ENCODE measurements at regions not wholly inside any gene's neighbourhood (a gene's known extent, or its start where the extent isn't known, plus 50 kb on each side); places are given as distances from the start of the nearest gene placed in this dataset.

- TF ChIP-seq CTCF (IDR thresholded peaks at IDR 0.05; ENCODE audit: insufficient read depth, low read depth, low read length): no peak
- TF ChIP-seq EZH2 (IDR thresholded peaks at IDR 0.05; ENCODE audit: insufficient read depth, low read length): no peak
Measured at GRCh38 chr2:41962922-41963622, 84.7 kb upstream of the PKDCC start.

All from astrocyte (in vitro differentiated cells and primary cell).